Spinal cord (tissue), 9 donors: ENCODE measurements at regions not wholly inside any gene's neighbourhood (a gene's known extent, or its start where the extent isn't known, plus 50 kb on each side); places are given as distances from the start of the nearest gene placed in this dataset.

ENCODE experiments used
- DNase-seq, 6 donors: peaks; one replicate each; pipeline versions ENCODE4 v3.0.0 to v3.0.0-alpha.2; 2013 to 2015; ENCODE audit warnings: low spot score in 6 of 6, low read depth in 4 of 6
- H3K27ac ChIP-seq: one replicate; pipeline ENCODE4 v1.5.1; 2013; ENCODE audit warnings: low read depth, low read length, control low read depth
- H3K27me3 ChIP-seq: one replicate; pipeline ENCODE4 v1.6.1; 2013; ENCODE audit warnings: low read length; ENCODE audit not compliant: control insufficient read depth, insufficient read depth
- H3K36me3 ChIP-seq: one replicate; pipeline ENCODE4 v1.6.1; 2013; ENCODE audit warnings: low read length; ENCODE audit not compliant: control insufficient read depth, insufficient read depth
- H3K4me1 ChIP-seq: one replicate; pipeline ENCODE4 v1.6.1; 2013; ENCODE audit warnings: low read length; ENCODE audit not compliant: control insufficient read depth, insufficient read depth
- H3K4me3 ChIP-seq: one replicate; pipeline ENCODE4 v1.5.1; 2013; ENCODE audit warnings: low read depth, low read length, control low read depth
- H3K9me3 ChIP-seq: one replicate; pipeline ENCODE4 v1.6.1; 2013; ENCODE audit warnings: low read length; ENCODE audit not compliant: control insufficient read depth, insufficient read depth
- WGBS: methylation state at CpG from one replicate; pipeline ENCODE4 v1.1.5; 2013; ENCODE audit warnings: missing lambda C conversion rate; ENCODE audit not compliant: insufficient coverage; 5-methylcytosine and 5-hydroxymethylcytosine counted together
- donor health status: healthy.

DNA sequence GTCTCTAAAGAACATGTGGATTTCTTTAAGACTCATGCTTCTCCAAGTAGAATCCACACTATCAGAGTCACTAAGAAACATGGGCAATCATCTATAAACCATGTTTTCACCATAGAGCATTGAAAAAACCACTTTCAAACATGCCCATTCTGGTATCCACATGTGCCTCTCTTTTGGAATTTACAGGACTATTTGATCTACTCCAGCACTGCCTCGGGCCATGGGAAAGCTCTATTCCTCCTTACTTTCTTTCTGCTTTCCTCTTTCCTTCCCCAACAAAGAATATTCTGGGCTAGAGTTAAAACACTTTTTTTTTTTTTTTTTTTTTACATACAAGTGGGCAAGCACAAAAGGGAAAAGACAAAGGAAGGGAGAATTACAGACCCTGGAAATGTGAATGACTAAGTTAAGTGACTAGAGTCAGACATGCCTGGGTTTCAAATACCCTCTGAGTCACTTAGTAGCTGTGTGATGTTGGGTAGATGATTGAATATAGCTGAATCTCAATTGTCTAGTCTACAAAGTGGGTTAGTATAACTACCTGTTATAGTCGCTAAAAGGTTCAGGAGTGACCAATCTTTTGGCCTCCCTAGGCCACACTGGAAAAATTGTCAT lies 847.7 kb upstream of the INTU start:
- H3K36me3 ChIP-seq = no peaks in the 10 kb centered on the region
- no peaks in the 10 kb centered on the region for H3K4me1 ChIP-seq
- no peak for DNase-seq
- H3K9me3 ChIP-seq = no peaks in the 10 kb centered on the region
- no peaks in the 10 kb centered on the region for H3K27me3 ChIP-seq
- H3K27ac ChIP-seq = no peak overlapping the region
- no CpG with 5 or more reads among the region's 2 CpGs for WGBS
- H3K4me3 ChIP-seq = no peak overlapping the region

DNA sequence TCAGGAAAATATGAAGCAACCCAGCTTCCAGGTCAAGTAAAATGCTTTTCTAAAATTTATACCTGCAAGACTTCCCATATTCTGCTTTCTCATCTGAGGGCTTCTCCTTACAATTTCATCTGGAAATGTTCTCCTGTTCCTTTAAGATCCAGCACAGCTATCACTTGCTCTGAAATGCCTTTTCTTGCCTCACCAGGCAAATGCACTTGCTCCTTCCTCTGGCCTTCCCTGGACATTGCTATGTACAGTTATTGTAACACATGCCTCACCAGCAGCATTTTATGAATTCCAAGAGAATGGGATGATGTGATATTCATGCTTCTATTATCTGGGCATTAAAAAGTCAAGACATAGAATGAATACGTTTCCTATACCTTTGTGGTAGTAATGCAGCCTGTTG lies 842.1 kb upstream of the INTU start:
- H3K9me3 ChIP-seq = no peaks in the 10 kb centered on the region
- no peaks in the 10 kb centered on the region for H3K27me3 ChIP-seq
- WGBS = no CpG with 5 or more reads among the region's 1 CpG

DNA sequence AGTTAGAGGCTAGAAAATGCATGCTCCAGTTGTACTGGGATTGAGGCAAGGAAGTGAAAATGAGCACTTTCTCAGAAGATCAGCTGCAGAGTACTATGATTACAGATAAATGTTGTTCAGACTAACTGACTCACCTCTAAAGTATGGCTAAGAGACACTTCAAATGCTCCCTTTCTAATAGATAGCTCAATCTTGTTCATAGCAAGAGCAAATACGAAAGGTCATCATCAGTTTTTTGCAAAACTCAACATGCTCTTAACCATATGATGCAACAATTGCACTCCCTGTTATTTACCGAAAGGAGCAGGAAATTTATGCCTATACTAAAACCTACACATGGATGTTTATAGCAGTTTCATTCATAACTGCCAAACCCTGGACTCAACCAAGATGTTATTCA lies 838.4 kb upstream of the INTU start:
- Histone ChIP-seq H3K27me3 (no peaks in the 10 kb centered on the region), H3K27ac (no peak overlapping the region), H3K4me1 (no peaks in the 10 kb centered on the region), H3K4me3 (no peak overlapping the region), H3K36me3 (no peaks in the 10 kb centered on the region), H3K9me3 (no peaks in the 10 kb centered on the region)
- WGBS = 100% methylated on average over 2 of the region's 2 CpGs
- DNase-seq = no peak

More for the DNA sequence above, 842.1 kb upstream of the INTU start:
- H3K4me1 ChIP-seq = no peaks in the 10 kb centered on the region
- no peak overlapping the region for H3K27ac ChIP-seq
- no peaks in the 10 kb centered on the region for H3K36me3 ChIP-seq
- DNase-seq = no peak
- H3K4me3 ChIP-seq = no peak overlapping the region

DNA sequence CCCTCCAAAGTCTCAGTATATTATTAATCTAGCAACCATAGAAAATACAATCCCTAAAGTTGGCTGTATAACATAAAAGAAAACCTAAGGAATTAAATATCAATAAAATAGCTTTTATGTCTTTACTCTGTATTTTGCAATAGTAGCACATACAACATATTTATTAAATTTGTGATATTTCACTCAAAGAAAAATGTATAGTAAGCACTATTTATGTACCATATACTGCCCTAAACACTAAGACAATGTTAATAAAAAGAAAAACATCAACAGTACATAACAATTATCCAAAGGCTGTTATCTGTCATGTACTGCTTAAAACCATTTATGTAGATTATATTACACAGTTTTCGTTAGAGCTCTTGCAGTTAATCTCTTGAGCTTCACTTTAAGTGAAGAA lies 834.5 kb upstream of the INTU start:
- H3K4me1 ChIP-seq = no peaks in the 10 kb centered on the region
- H3K36me3 ChIP-seq = no peaks in the 10 kb centered on the region
- no peaks in the 10 kb centered on the region for H3K9me3 ChIP-seq
- H3K27ac ChIP-seq = no peak overlapping the region
- no CpG with 5 or more reads among the region's 1 CpG for WGBS
- no peak for DNase-seq
- no peak overlapping the region for H3K4me3 ChIP-seq
- no peaks in the 10 kb centered on the region for H3K27me3 ChIP-seq

DNA sequence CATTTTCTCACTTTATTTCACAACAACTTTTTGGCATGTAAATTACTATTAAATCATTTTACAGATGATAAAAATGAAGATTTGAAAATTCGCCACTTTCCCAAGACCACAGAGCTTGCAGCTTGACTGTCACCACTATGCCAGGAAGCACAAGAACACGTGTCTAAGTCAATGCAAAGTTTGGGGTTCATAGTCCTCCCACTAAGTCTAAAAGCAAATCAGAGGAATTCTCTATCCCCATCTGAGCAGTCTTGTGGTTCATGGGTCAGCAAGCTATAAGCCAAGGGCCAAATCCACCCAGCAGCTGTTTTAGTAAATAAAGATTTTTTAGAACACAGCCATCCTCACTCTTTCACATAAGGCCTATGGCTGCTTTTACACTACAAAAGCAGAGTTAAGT lies 833.3 kb upstream of the INTU start:
- no peak overlapping the region for H3K27ac ChIP-seq
- no peak overlapping the region for H3K4me3 ChIP-seq
- H3K9me3 ChIP-seq = no peaks in the 10 kb centered on the region
- no peaks in the 10 kb centered on the region for H3K4me1 ChIP-seq
- H3K27me3 ChIP-seq = no peaks in the 10 kb centered on the region
- DNase-seq = no peak
- WGBS = no CpG with 5 or more reads among the region's 2 CpGs
- H3K36me3 ChIP-seq = no peaks in the 10 kb centered on the region

DNA sequence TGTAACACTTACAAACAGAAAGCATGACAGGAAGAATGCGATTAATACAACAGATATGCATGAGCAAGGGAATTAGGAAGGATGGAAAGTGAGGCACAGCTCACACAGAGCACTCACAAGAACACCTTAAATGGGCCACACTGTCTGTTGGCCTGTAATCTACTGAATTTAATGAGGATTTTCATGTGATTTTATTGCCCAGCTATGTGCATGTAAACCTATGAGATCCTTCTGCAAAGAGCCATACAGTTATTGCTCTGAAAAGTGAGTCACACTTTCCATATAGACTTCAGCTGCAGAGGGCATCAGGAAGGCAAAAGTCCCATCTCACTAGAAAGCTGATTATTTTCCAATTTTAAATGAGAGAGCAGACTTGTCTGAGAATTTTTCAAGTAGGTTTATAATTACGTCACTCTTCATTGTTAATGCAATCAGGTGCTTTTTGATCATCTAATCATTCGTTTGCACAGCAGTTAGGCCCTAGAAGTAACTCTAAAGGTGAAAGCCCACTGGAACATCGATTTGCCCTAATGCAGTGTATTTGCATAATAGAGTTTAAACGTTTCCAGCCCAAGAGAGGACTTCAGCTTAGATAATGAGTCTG lies 832.7 kb upstream of the INTU start:
- DNase-seq = peak in 1 of 6 donors; percentile 27
- Histone ChIP-seq H3K27ac (no peak overlapping the region), H3K36me3 (no peaks in the 10 kb centered on the region), H3K4me1 (no peaks in the 10 kb centered on the region), H3K4me3 (no peak overlapping the region), H3K9me3 (no peaks in the 10 kb centered on the region), H3K27me3 (no peaks in the 10 kb centered on the region)
- 89% methylated on average over 3 of the region's 5 CpGs for WGBS

DNA sequence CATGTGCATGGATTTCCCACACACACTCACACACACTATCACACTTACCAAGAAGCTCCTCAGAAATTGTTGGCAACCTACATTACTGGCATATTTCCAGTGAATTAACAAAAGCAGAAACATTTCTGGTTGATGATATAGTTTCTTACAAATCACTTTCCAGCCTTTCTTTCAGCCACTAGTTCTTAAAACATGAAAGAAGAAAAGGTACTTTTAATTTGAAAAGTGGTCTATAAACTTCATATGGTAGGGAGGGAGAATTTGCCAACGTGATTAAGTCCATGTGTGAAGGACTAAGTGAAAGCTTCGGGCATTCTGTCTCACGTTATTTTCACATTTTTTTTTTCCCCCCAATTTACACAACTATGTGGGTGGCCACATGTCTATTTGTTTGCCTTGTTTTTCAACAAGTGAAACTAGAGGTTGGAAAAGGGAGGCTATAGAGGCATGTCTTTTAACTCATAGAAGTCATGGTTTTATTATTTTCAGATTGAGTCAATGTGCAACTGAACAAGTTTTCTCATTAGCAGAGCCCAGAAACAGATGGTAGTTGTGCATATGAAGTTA lies 832.1 kb upstream of the INTU start:
- peak in 1 of 6 donors; percentile 16 for DNase-seq
- no CpG with 5 or more reads among the region's 3 CpGs for WGBS
- H3K4me3 ChIP-seq = no peak overlapping the region
- H3K4me1 ChIP-seq = no peaks in the 10 kb centered on the region
- no peaks in the 10 kb centered on the region for H3K27me3 ChIP-seq
- H3K9me3 ChIP-seq = no peaks in the 10 kb centered on the region
- H3K36me3 ChIP-seq = no peaks in the 10 kb centered on the region
- no peak overlapping the region for H3K27ac ChIP-seq

DNA sequence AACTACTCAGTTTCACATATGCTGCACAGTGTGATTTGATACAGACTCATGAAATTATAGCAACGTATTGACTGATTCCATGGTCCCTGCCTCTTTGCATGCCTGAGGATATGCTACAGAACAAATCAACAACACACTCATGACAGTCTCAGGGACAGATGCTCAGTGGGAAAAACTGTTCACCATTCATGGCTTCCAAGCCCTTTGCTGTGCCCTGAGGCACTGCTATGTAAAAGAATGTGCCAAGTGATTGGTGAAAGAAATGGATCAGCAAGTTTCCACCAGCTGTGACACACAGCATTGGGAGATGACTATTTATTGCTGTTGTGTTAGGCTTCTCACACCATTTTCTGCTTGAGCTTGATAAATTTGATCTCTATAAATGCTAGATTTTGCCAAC lies 825.6 kb upstream of the INTU start:
- DNase-seq = peak in 5 of 6 donors; percentile 2 to 81 (median 14)
- Histone ChIP-seq H3K27ac (no peak overlapping the region), H3K4me1 (no peaks in the 10 kb centered on the region), H3K9me3 (no peaks in the 10 kb centered on the region), H3K36me3 (no peaks in the 10 kb centered on the region), H3K27me3 (no peaks in the 10 kb centered on the region), H3K4me3 (no peak overlapping the region)
- WGBS = no CpG with 5 or more reads among the region's 1 CpG

DNA sequence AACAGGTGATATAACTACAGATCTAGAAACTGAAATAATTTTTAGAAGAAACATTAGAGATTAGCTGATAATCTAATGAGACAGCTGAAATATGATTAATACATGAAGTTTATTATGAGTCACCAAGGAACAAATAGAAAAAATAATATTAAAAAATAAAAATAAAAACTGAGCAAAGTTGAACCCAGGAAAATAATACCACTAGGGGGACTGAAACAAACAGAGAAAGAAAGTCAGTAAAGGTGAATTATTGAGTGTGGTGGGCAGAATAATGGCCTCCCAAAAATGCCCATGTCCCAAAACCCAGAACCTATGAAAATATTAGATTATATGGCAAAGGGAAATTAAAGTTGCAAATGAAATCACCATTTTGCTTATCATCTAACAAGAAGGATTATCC lies 820.7 kb upstream of the INTU start:
- no peaks in the 10 kb centered on the region for H3K36me3 ChIP-seq
- H3K4me1 ChIP-seq = no peaks in the 10 kb centered on the region
- H3K27ac ChIP-seq = no peak overlapping the region
- no peak overlapping the region for H3K4me3 ChIP-seq
- no peaks in the 10 kb centered on the region for H3K27me3 ChIP-seq
- no peaks in the 10 kb centered on the region for H3K9me3 ChIP-seq
- no peak for DNase-seq

DNA sequence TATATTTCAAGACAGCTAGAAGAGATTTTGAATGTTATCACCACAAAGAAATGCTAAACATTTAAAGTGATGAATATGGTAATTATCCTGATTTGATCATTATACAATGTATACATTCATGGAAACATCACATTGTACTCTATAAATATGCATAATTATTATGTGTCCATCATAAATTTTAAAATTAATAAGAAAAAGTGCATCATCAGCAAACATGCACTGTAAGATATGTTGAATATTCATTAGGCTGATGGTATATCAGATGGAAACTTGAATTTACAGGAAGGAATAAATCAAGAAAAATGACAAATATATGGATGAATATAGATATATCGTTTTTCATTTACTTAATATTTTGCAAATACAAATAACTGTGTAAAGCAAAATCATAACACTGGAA lies 812.1 kb upstream of the INTU start:
- no CpG with 5 or more reads among the region's 1 CpG for WGBS
- H3K4me1 ChIP-seq = no peaks in the 10 kb centered on the region
- no peak overlapping the region for H3K4me3 ChIP-seq
- no peak for DNase-seq
- H3K27ac ChIP-seq = no peak overlapping the region
- no peaks in the 10 kb centered on the region for H3K27me3 ChIP-seq
- H3K36me3 ChIP-seq = no peaks in the 10 kb centered on the region
- H3K9me3 ChIP-seq = peaks cover 4% of the 10 kb centered on the region
